Activated T-helper 1 cell treated with anti-CD3 and anti-CD28 coated beads, Interleukin-12 subunit alpha, Interleukin-12 subunit beta, Interleukin-2, Interleukin-4 antibody, amounts not matched to agents 30 ng/mL and 10 ng/mL and 1 ng/mL, durations not matched to agents 14 hours and 24 hours and 36 hours (primary cell): ENCODE measurements at regions not wholly inside any gene's neighbourhood (a gene's known extent, or its start where the extent isn't known, plus 50 kb on each side); places are given as distances from the start of the nearest gene placed in this dataset.

ENCODE experiments used
- DNase-seq: peaks from one replicate; pipeline ENCODE4 v3.0.0; 2021; ENCODE audit warnings: low spot score
- H3K27ac Mint-ChIP-seq: one replicate; pipeline ENCODE4 v1.8.0; 2021; ENCODE audit warnings: mild to moderate bottlenecking, mixed read lengths
- H3K27me3 Mint-ChIP-seq: one replicate; pipeline ENCODE4 v1.8.0; 2022; ENCODE audit warnings: mild to moderate bottlenecking, moderate library complexity, mixed read lengths; ENCODE audit not compliant: insufficient read depth
- H3K36me3 Mint-ChIP-seq: one replicate; pipeline ENCODE4 v1.8.0; 2021; ENCODE audit warnings: low read depth, mixed read lengths
- H3K4me1 Mint-ChIP-seq: one replicate; pipeline ENCODE4 v1.8.0; 2021; ENCODE audit warnings: low read depth, mixed read lengths
- H3K4me3 Mint-ChIP-seq: one replicate; pipeline ENCODE4 v1.8.0; 2021; ENCODE audit warnings: mild to moderate bottlenecking, moderate library complexity, mixed read lengths
- H3K9me3 Mint-ChIP-seq: one replicate; pipeline ENCODE4 v1.8.0; 2021; ENCODE audit warnings: mixed read lengths
- intact Hi-C: fragments of 100-400 bp; cut with micrococcal nuclease; formaldehyde crosslinking; loops from one replicate; pipeline ENCODE4 v1.15.1; 2024

GRCh38 chr19:31974941-31975340 is 370.5 kb upstream of the ZNF507 start:
- Mint-ChIP-seq H3K9me3 (no peaks in the 10 kb centered on the region), H3K4me1 (no peaks in the 10 kb centered on the region), H3K27me3 (no peaks in the 10 kb centered on the region), H3K36me3 (no peaks in the 10 kb centered on the region), H3K27ac (no peak overlapping the region), H3K4me3 (no peak overlapping the region)
- intact Hi-C loops: no loop called here
- DNase-seq: no peak

GRCh38 chr19:31975461-31975860 is 369.9 kb upstream of the ZNF507 start:
- intact Hi-C loops: no loop called here
- DNase-seq: no peak
- no peaks in the 10 kb centered on the region for H3K4me1 Mint-ChIP-seq
- H3K4me3 Mint-ChIP-seq: no peak overlapping the region
- H3K36me3 Mint-ChIP-seq: no peaks in the 10 kb centered on the region
- no peaks in the 10 kb centered on the region for H3K27me3 Mint-ChIP-seq
- H3K27ac Mint-ChIP-seq: no peak overlapping the region
- H3K9me3 Mint-ChIP-seq: no peaks in the 10 kb centered on the region

GRCh38 chr19:31976775-31977536 is 368.5 kb upstream of the ZNF507 start:
- intact Hi-C loops: no loop called here
- no peaks in the 10 kb centered on the region for H3K4me1 Mint-ChIP-seq
- no peak for DNase-seq
- no peaks in the 10 kb centered on the region for H3K27me3 Mint-ChIP-seq
- H3K36me3 Mint-ChIP-seq: no peaks in the 10 kb centered on the region
- H3K9me3 Mint-ChIP-seq: no peaks in the 10 kb centered on the region
- no peak overlapping the region for H3K4me3 Mint-ChIP-seq
- no peak overlapping the region for H3K27ac Mint-ChIP-seq

- Mint-ChIP-seq H3K36me3 (no peaks in the 10 kb centered on the region), H3K27ac (no peak overlapping the region), H3K4me1 (no peaks in the 10 kb centered on the region), H3K4me3 (no peak overlapping the region), H3K9me3 (no peaks in the 10 kb centered on the region), H3K27me3 (no peaks in the 10 kb centered on the region)
- no peak for DNase-seq
- intact Hi-C loops: no loop called here
Measured at GRCh38 chr19:31979362-31979761, 366.0 kb upstream of the ZNF507 start.

- peaks cover under 1% of the 10 kb centered on the region for H3K9me3 Mint-ChIP-seq
- H3K27me3 Mint-ChIP-seq: no peaks in the 10 kb centered on the region
- no peaks in the 10 kb centered on the region for H3K4me1 Mint-ChIP-seq
- no peak overlapping the region for H3K4me3 Mint-ChIP-seq
- H3K36me3 Mint-ChIP-seq: no peaks in the 10 kb centered on the region
- intact Hi-C loops: no loop called here
- DNase-seq: no peak
- no peak overlapping the region for H3K27ac Mint-ChIP-seq
Measured at GRCh38 chr19:31979949-31980670, 365.3 kb upstream of the ZNF507 start.

GRCh38 chr19:31980796-31981195 is 364.6 kb upstream of the ZNF507 start:
- Mint-ChIP-seq H3K27ac (no peak overlapping the region), H3K4me3 (no peak overlapping the region), H3K9me3 (peaks cover 5% of the 10 kb centered on the region), H3K27me3 (no peaks in the 10 kb centered on the region), H3K4me1 (no peaks in the 10 kb centered on the region), H3K36me3 (no peaks in the 10 kb centered on the region)
- no peak for DNase-seq
- intact Hi-C loops: no loop called here

GRCh38 chr19:31981545-31981944 is 363.9 kb upstream of the ZNF507 start:
- intact Hi-C loops: no loop called here
- H3K9me3 Mint-ChIP-seq: peaks cover 5% of the 10 kb centered on the region
- H3K36me3 Mint-ChIP-seq: no peaks in the 10 kb centered on the region
- H3K4me3 Mint-ChIP-seq: no peak overlapping the region
- no peak overlapping the region for H3K27ac Mint-ChIP-seq
- H3K4me1 Mint-ChIP-seq: no peaks in the 10 kb centered on the region
- H3K27me3 Mint-ChIP-seq: no peaks in the 10 kb centered on the region
- DNase-seq: no peak

- H3K4me3 Mint-ChIP-seq: no peak overlapping the region
- H3K4me1 Mint-ChIP-seq: no peaks in the 10 kb centered on the region
- no peak overlapping the region for H3K27ac Mint-ChIP-seq
- H3K27me3 Mint-ChIP-seq: no peaks in the 10 kb centered on the region
- DNase-seq: no peak
- intact Hi-C loops: no loop called here
- H3K9me3 Mint-ChIP-seq: peaks cover 9% of the 10 kb centered on the region
- H3K36me3 Mint-ChIP-seq: no peaks in the 10 kb centered on the region
Measured at GRCh38 chr19:31983647-31984046, 361.8 kb upstream of the ZNF507 start.

- no peak overlapping the region for H3K4me3 Mint-ChIP-seq
- no peak for DNase-seq
- no peak overlapping the region for H3K27ac Mint-ChIP-seq
- H3K9me3 Mint-ChIP-seq: peaks cover 9% of the 10 kb centered on the region
- H3K4me1 Mint-ChIP-seq: no peaks in the 10 kb centered on the region
- H3K27me3 Mint-ChIP-seq: no peaks in the 10 kb centered on the region
- intact Hi-C loops: no loop called here
- H3K36me3 Mint-ChIP-seq: no peaks in the 10 kb centered on the region
Measured at GRCh38 chr19:31985001-31985605, 360.3 kb upstream of the ZNF507 start.

GRCh38 chr19:31986951-31987350 is 358.5 kb upstream of the ZNF507 start:
- Mint-ChIP-seq H3K9me3 (peaks cover 9% of the 10 kb centered on the region), H3K27ac (no peak overlapping the region), H3K27me3 (no peaks in the 10 kb centered on the region), H3K4me3 (no peak overlapping the region), H3K4me1 (no peaks in the 10 kb centered on the region), H3K36me3 (no peaks in the 10 kb centered on the region)
- DNase-seq: no peak
- intact Hi-C loops: no loop called here

- no peak overlapping the region for H3K4me3 Mint-ChIP-seq
- H3K27me3 Mint-ChIP-seq: no peaks in the 10 kb centered on the region
- no peaks in the 10 kb centered on the region for H3K36me3 Mint-ChIP-seq
- DNase-seq: no peak
- intact Hi-C loops: no loop called here
- H3K27ac Mint-ChIP-seq: no peak overlapping the region
- peaks cover 9% of the 10 kb centered on the region for H3K9me3 Mint-ChIP-seq
- H3K4me1 Mint-ChIP-seq: no peaks in the 10 kb centered on the region
Measured at GRCh38 chr19:31988256-31988655, 357.2 kb upstream of the ZNF507 start.

GRCh38 chr19:31991984-31992655 is 353.3 kb upstream of the ZNF507 start:
- intact Hi-C loops: no loop called here

GRCh38 chr19:31992750-31993149 is 352.7 kb upstream of the ZNF507 start:
- intact Hi-C loops: no loop called here
- Mint-ChIP-seq H3K4me1 (no peaks in the 10 kb centered on the region), H3K9me3 (peaks cover 4% of the 10 kb centered on the region), H3K27me3 (peaks cover 2% of the 10 kb centered on the region), H3K36me3 (no peaks in the 10 kb centered on the region), H3K27ac (no peak overlapping the region), H3K4me3 (no peak overlapping the region)
- no peak for DNase-seq

More at GRCh38 chr19:31991984-31992655, 353.3 kb upstream of the ZNF507 start:
- no peak for DNase-seq
- H3K4me1 Mint-ChIP-seq: no peaks in the 10 kb centered on the region
- no peak overlapping the region for H3K4me3 Mint-ChIP-seq
- no peaks in the 10 kb centered on the region for H3K36me3 Mint-ChIP-seq
- peaks cover 2% of the 10 kb centered on the region for H3K27me3 Mint-ChIP-seq
- no peak overlapping the region for H3K27ac Mint-ChIP-seq
- peaks cover 4% of the 10 kb centered on the region for H3K9me3 Mint-ChIP-seq
